ENCODE measurements at regions not wholly inside any gene's neighbourhood (a gene's known extent, or its start where the extent isn't known, plus 50 kb on each side); places are given as distances from the start of the nearest gene placed in this dataset.
A peak's percentile ranks its signal among the peaks of the same experiment; 100 is the strongest.
"Not testable (repeated sequence)": the region's sequence is repeated elsewhere in the genome, so short reads cannot be mapped to it uniquely, and the experiment has no call there.

DNA sequence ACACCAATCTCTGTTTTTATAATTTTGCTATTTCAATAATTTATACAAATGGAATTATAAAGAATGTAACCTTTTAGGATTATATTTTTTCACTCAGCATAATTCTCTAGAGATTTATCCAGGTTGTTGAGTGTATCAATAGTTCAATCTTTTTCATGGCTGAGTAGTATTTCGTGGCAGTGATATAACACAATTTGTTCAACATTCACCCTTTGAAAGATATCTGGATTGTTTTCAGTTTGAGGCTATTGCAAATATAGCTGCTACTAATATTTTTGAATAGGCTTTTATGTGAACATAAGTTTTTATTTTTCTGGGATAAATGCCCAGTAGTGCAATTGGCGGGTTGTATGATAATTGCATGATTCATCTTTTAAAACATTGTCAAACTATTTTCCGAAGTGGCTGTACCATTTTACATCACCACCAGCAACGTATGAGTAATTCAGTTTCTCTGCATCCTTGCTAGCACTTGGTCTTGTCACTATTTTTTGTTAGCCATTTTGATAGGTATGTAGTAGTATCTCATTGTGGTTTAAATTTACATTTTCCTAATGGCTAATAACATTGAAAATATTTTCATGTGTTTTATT, 55.6 kb upstream of the ABCD3 start:
- DNase-seq (ENCODE audit: low spot score): no peak

DNA sequence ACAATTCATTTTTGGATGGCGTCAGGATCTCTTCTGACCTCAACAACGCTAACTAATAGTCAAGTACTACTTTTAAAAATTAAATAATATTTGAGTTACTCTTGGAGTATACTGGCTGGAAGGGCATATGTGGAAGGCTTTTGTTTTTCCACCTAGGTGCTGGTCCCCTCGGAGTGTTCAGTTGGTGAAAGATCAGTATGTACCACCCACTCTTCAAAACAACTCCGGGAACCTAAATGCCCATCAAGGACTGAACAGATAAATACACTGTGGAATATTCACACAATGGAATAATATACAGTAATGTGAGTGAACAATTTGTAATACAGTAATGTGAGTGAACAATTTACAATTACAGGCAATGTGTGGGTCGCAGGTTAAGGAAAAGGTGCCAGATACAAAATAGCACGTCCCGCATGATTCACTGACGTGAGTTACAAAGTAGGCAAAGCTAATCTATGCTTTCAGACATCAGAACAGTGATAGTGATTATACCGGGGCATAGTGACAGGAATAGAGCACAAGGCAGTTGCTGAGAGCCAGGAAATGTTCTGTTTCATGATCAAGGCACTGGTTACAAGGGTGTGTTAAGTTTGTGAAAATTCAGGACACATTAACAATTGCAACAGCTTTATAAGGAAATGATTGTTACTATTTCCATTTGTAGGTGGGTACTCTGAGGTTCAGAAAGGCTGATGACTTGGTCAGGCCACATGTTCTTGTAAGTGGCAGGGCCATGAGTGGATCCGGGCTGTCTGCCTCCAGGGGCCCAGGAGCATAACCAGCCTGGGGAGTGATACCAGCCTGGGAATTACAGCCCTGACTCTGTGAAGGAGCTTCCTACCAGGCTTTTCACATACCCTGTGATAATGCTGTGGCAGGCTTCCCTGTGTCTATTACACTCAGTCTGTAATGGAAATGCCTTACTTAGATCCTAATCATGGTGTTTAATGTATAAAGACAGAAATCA, 59.3 kb upstream of the ABCD3 start:
- no peak for DNase-seq (ENCODE audit: low spot score)

DNA sequence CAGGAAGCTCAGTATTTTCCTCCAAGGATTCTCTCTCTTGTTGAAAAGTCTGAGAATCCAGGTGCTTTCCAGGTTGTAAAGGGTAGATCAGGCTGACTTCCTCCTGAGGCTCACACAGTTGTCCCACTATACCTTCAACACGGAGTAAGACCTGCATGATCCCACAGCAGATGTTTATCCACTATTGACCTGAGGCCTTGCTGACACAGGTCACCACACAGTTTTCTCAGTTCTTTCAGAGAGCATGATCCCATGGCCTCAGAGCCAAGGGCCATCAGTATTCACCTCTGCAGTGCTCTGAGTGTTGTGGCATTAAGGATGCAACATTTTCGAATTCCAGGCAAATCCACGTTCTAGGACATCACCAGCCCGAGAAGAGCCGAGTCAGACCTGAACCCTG, 60.5 kb upstream of the ABCD3 start:
- no peak for DNase-seq (ENCODE audit: low spot score)

DNA sequence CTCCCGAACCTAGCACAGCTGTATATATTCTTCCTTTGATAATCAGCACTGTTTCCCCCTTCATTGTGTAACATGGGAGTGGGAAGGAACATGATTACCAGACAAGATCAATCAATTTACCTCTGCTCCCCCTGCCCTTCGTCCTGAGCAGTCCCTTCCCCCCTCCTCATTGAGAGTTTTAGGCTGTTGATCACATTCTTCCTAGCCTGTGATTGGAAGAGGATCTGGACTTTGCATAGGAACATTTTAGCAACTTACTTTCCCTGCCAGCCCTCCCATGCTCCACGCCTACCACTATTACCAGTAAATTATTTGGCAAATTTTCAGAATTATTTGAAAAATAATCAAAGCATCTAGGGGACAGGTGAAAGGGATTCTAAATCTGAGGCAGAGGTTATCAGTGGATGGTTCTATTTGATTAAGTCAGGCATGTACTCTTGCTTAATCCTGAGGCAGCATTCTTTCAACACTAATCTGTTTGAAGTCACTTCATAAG, 62.7 kb upstream of the ABCD3 start:
- DNase-seq (ENCODE audit: low spot score): no peak

DNA sequence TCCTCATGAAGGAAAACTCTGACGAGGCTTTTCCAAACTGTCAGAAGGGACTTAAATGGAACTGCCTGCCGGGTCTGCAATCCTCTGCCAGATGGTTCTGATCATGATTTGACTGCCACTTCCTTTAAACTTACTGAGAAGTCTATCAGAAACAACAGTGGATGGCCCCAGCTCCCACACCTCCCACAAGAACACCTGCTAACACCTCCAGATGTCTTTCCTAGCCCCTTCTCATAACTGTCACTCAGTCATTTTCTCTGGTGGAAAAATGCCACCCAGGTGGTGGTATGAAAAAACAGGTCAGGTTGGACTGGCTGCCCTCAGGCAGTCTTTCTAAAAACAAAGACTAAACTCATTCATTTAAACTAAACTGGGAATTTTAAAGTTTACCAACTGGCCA, 66.7 kb upstream of the ABCD3 start:
- no peak for DNase-seq (ENCODE audit: low spot score)

DNA sequence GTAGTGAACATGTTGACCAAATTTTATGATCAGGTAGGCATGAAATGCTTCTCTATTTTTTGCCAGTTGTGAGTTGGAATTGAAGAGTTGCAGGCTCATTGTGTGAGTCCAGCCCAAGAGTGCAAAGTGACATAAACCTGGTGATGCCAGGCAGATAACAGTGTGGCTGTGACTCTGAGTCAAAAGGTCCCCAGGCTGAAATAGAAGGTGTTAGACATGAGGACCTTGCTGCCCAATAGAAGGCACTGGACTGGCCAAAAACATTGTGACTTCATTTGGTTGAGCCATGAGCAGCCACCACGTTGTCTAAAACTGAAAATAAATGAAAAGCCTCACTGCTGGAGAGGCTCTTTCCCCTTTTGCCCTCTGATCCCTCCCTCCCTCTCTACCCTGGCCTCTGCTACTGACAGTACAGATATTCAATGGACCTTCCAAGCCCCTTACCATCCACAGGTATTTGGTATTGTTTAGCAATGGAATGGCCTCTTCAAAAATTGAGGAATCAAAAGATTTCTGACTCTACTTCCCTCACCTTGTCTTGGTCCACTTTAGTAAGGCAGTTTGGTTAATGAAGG, 67.8 kb upstream of the ABCD3 start:
- no peak for DNase-seq (ENCODE audit: low spot score)

DNA sequence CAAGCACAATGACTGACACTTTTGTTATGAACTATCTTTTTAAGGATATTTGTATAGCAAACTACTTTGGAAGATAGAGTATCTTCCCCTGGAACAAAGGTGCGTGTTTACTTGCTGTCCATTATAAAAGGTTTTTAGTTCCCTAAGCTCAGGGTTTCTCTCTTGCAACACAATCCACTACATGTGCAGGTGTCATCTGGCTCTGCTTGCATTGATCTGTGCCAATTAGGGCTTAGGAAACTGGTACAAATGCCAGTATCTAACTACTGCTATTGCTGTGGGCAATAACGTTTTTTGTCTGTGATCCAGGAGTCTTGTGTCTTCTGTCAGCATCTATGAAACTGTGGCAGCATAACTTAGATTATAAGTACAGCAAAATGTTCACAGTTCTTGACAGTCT, 68.3 kb upstream of the ABCD3 start:
- DNase-seq (ENCODE audit: low spot score): no peak

DNA sequence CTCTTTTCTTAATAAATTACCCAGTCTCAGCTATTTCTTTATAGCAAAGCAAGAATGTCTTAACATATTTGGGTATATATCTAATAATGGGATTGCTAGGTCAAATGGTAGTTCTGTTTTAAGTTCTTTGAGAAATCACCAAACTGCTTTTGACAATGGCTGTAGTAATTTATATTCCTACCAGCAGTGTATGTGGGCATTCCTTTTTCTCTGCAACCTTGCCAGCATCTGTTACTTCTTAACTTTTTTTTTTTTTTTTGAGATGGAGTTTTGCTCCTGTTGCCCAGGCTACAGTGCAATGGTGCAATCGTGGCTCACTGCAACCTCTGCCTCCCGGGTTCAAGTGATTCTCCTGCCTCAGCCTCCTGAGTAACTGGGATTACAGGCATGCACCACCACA, 69.8 kb upstream of the ABCD3 start:
- DNase-seq (ENCODE audit: low spot score): not testable (repeated sequence)

DNA sequence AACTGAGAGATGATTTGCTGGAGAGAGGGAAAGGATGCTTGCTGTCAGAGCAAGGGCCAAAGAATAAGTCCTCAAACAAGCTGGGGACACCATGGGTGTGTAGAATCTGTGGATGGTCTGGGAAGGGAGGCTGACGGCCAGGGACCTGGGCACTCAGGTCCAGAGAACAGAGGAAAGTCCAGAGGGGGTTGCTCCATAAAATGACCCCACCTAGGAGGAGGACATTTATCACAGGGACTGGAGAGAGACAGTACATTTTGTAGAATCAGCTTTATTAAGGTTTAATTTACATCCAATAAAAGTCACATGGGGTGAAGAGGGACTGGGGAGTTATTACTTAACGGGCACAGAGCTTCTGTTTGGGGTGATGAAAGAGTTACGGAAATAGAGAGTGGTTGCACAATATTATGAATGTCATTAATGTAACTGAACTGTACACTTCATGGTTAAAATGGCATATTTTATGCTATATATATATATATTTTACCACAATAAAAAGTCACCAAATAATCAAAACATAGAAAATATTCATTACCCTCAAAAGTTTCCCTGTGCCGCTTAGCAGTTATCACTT, 73.0 kb upstream of the ABCD3 start:
- no peak for DNase-seq (ENCODE audit: low spot score)

DNA sequence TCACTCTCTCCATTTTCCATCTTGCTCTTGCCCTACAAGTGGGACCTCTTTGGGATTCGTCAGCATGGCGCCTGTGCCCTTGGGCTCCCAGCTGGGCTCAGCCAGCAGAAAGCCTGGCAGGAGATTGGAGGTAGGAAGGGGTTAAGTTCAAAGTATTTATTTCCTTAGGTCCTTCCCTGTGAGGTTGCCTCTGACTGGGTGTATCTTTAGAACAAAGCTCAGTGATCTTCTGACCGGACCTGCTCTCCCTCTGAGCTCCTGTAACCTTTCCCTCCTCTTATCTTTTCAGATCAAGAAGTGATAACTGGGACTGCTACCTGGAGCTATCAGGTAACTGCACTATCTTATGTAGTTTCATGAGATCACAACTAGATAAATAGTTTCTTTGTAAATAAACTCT, 75.8 kb upstream of the ABCD3 start:
- no peak for DNase-seq (ENCODE audit: low spot score)

DNA sequence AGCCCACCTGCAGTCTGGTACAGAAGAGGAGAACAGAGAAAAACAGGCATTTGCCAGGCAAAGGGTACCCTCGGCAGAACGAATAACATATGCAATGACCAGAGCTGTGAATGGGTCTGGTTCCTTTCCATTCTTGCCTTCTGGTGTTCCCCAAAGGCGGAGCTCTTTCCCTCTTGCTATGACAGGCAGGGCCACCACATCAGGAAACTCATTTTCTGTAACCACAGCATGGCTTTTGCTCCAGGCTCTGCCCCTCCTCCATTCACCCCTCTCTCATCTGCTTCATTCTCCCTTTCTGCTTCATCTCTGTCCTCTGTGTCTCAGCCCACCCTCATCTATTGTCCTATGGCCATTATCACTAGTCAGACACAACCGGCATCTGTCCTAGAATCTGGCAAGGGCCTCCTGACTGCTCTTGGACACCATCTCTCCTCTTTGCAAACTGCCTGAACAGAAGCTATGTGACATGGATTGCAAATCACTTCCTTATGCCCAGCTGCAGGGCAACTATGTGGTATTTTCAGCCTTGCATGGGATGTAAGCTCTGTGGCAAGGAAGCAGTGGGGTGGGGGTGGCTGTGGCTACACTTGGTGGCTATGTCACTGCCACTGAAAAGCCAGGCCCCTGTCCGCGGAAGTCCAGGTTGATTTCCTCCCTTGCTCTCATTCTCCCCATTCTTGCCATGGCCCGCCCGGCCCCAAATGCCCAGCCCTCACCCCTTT, 78.8 kb upstream of the ABCD3 start:
- no peak for DNase-seq (ENCODE audit: low spot score)

DNA sequence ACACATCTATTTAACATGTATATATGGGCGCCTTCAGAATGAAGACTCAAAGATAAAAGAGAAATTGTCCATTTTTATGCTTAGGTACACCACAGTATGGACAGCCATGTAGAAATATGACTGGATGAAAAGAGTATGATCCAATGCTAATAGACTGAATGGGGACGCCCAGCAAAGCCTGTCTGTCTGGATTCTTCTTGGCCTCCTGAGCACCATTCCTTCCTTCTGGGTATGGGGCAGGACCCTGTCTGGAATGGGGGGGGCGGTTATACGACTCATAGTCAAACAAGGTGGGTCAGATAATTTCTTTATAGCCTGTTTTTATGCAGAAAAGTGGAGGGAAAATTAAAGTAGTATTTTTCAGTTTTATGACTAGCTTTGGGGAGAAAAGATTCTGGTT, 81.2 kb upstream of the ABCD3 start:
- DNase-seq (ENCODE audit: low spot score): no peak

DNA sequence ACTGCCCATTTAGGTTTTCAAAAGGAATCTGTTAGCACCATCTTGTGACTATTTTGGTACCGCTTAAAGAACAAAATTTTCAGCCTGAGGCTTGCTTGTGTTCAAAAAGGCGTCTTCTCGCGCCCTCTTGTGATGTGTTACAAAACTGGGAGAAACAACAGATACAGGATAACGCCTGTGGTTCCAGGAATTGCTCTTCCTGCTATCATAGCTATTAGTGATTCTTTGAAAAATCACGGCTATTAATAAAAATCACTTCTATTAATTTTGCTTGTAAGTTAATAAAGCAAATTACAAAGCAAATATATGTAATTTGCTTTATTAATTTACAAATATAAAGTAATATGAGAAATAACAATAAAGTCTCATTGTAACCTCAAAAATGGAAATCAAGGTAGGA, 82.2 kb upstream of the ABCD3 start:
- DNase-seq (ENCODE audit: low spot score): peak; percentile 88

DNA sequence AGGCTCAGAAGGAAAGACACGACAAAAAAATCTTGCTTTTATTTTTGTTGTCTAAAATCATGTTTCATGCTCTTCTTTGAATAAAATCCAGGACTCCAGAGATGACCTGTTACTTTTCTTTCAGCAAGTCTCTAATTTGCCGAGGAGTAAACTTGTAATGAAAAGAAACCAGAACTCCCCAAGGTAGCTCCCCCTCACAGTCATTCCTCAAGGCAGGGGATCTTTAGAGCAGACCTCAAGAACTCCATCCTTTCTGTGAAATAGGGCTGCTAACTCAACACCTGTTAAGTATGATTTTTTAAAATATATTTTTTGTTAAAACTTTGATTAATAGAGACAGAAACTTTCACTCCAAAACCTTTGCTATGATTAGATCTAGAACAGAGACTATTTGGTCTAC, 82.7 kb upstream of the ABCD3 start:
- DNase-seq (ENCODE audit: low spot score): no peak

DNA sequence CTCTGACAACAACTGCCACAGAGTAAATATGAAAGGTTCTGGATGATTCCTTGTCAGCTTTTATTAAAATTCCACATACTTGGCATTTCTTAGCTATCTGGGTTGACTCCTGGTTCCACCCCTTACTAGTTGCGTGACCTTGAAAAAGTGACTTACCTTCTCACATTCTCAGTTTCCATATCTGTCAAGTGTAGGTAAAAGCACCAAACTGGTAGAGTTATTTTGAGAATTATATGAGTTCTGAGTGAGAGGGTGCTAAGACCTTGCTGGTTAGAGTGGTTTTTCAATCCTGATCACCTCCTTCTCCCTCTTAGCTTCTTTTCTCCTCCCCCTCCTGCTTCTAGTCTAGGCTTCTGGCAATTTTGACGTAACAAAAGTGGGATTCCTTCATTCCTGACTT, 83.4 kb upstream of the ABCD3 start:
- DNase-seq (ENCODE audit: low spot score): no peak

DNA sequence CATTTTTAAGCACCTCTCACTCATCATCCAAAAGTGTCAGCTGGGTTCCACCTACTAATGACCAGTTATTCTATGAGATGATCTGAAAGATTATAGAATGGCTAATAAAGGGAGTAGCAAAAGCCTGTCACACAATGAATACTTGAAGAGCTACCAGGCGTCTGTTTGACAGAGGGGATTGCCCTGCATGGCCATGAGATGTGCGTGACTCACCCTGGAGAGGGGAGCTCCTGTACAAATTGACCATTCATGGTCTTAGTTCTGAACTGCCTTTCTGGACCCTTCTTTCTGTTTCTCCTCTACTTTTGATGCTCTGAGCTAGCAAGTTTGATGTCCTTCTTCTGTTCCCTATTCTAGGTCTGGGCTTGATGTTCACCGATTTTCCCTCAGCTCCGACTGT, 85.2 kb upstream of the ABCD3 start:
- DNase-seq (ENCODE audit: low spot score): no peak

DNA sequence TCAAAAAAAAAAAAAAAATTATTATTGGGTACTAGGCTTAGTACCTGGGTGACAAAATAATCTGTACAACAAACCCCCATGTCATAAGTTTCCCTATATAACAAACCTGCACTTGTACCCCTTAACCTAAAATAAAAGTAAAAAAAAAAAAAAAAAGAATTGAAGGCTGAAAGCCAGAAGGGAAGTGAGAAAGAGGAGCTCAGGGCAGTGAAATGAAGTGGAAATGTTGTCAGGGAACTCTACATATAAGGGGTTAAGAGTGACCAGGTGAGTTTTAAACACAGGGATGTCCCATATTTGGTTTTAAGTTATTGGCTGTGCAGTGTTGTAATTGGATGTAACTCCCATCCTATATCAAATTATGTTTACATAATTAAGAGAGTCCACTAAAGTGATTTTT, 85.7 kb upstream of the ABCD3 start:
- no peak for DNase-seq (ENCODE audit: low spot score)

DNA sequence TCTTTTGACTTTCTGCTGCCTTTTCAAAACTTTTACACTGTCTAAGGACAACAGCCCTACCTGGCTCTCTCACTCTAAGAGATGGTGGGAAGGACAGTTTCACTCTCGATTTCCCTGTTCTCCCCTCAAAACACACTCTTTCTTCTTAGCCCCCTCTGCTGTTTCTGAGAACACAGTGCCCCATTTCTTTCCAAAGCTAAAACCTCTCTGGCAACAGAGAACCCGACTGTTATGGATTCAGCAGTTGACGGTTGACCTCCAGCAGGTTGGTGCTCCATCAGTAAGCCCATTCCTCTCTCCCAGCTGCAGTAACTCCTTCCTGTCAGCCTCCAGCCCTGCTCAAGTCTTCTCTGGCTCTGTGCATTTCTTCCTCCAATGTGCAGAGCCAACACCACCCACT, 88.2 kb upstream of the ABCD3 start:
- no peak for DNase-seq (ENCODE audit: low spot score)

DNA sequence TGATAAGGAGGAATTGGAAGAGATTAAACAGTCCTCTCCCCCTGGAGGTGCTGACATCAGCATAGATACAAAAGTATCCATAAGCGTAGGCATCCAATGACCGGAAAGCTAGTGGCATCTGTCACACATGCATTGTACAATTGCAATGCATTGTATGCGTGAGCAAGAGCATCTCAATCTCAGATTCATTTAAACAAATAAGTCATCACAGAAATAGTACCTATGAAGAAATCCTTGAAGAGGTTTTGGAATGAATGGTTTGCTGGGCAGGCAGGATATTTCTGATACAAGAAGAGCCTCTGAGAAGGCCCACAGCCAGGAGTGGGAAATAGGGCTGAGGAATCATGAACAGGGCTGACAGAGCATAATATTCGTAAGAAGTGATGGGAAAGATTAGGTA, 88.9 kb upstream of the ABCD3 start:
- DNase-seq (ENCODE audit: low spot score): no peak

DNA sequence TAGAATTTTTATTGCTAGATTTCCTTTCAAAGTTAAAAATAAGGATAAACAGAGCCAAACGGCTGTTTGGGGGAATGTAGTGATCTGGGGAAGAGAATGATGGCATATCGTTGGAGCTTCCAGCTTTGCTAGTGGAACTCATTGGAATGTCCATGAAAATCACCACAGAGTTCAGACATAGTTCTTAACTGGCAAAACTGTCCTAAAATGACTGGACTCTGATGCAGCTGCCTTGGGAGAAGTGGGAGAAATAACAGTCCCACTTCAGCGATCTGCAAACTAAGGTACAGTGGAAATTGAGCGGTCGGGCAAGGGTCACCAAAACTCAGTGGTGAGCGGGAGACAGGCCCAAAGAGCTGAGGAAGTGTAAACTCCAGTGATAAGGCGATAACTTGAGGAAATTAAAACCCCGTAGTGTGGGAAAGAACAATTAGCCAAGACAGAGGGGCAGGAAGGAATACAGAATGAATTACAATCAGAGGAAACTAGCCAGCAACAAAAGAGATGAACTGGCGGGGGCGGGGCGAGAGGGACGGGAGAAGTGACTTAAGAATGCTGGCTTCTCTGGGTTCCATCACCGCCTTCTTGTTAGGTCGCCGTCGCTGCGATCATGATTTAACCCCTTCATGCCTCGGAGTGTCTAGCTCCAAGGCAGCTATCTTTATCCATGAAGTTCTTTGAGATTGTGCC, 89.8 kb upstream of the ARHGAP29 start:
- no peak for DNase-seq (ENCODE audit: low spot score)

DNA sequence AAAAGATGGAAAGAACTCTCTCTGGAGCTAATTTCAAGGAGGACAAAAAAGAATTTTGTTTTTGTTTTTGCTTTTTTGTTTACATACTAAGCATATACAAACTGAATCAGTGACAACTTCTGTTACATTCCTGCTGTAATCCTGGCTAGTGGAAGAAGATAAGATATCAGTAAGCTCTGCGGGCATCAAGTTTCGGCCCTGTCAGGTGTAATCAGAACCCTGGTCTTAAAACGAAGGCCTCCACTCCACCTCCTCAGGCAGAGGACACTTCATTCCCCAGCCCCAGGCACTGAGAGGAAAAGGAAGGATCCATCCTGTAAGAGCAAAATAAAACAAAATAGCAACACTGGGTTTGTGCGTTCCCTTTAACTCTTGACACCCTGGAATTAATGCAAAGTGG, 88.9 kb upstream of the ARHGAP29 start:
- DNase-seq (ENCODE audit: low spot score): no peak
